ENCODE measurements at regions not wholly inside any gene's neighbourhood (a gene's known extent, or its start where the extent isn't known, plus 50 kb on each side); places are given as distances from the start of the nearest gene placed in this dataset.

DNA sequence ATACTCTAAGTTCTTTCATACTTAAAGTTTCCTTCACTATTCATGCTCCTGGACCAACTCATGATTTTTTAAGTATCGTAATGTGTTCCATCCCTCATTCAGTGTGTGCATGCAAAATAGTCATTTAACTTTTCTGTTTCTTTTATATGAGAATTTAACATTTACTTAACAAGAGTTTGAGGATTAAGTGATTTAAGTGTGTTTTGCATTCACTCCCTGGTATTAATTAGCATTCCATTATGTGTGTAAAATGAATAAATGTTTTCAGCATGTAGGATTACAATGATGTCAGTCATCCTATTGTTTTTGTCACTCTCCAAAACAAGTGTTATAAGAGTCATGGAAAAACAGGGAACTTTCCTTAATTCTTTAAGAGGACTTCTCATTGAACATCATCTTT is 457.7 kb downstream of the IPMK start:
- TF ChIP-seq JUND (IDR thresholded peaks at IDR 0.05) (no peak), EZH2phosphoT487 (IDR thresholded peaks at IDR 0.05; ENCODE audit: borderline replicate concordance, low read depth) (no peak), CHD2 (IDR thresholded peaks at IDR 0.05; ENCODE audit: low read length, partially characterized antibody) (no peak), RFX5 (IDR thresholded peaks at IDR 0.05; ENCODE audit: low read length) (no peak), FOSL2 (IDR thresholded peaks at IDR 0.05; ENCODE audit: borderline replicate concordance, low read depth) (no peak), TCF12 (IDR thresholded peaks at IDR 0.05) (no peak), RAD21 (IDR thresholded peaks at IDR 0.05; ENCODE audit: low read length) (no peak), FOXM1 (IDR thresholded peaks at IDR 0.05; ENCODE audit: low read depth) (no peak), IRF3 (IDR thresholded peaks at IDR 0.05; ENCODE audit: low read depth, low read length) (no peak), NFIC (IDR thresholded peaks at IDR 0.05; ENCODE audit: borderline replicate concordance) (no peak), SIN3A (IDR thresholded peaks at IDR 0.05; ENCODE audit: borderline replicate concordance, low read depth, low read length) (no peak), YY1 (IDR thresholded peaks at IDR 0.05; ENCODE audit: low read depth) (no peak), POLR2AphosphoS5 (IDR thresholded peaks at IDR 0.05; ENCODE audit: low read depth, low read length) (no peak), GATA2 (CRISPR knock-in tag; IDR thresholded peaks at IDR 0.05) (no peak), MAX (IDR thresholded peaks at IDR 0.05; ENCODE audit: low read depth) (no peak)
- no peak overlapping the region for H3K27ac ChIP-seq (ENCODE audit: low read depth in 2 of 2, low read length in 1 of 2)
- H3K9me2 ChIP-seq = no peaks in the 10 kb centered on the region
- no peak overlapping the region for H3K4me3 ChIP-seq (ENCODE audit: low read depth in 2 of 2, low read length in 1 of 2)
- H2AFZ ChIP-seq (ENCODE audit: low read depth) = no peak overlapping the region
- H3F3A ChIP-seq (replicated peaks; ENCODE audit: insufficient read depth) = no peaks in the 10 kb centered on the region
- DNase-seq = no peak
- POLR2A ChIA-PET = no interaction called here
- no peaks in the 10 kb centered on the region for H3K36me3 ChIP-seq (replicated peaks in 1 of 2; ENCODE audit: control insufficient read depth in 1 of 2, insufficient read depth in 2 of 2, low read length in 1 of 2)
- H3K4me2 ChIP-seq = no peak overlapping the region
- no peaks in the 10 kb centered on the region for H4K20me1 ChIP-seq (ENCODE audit: insufficient read depth)
- no peaks in the 10 kb centered on the region for H3K27me3 ChIP-seq (ENCODE audit: insufficient read depth)
- no peaks in the 10 kb centered on the region for H3K4me1 ChIP-seq (ENCODE audit: control insufficient read depth in 1 of 2, insufficient read depth in 2 of 2, low read depth in 1 of 2, low read length in 1 of 2)
- no peaks in the 10 kb centered on the region for H3K79me2 ChIP-seq (ENCODE audit: insufficient read depth)
- CTCF ChIA-PET = no interaction called here
- no peaks in the 10 kb centered on the region for H3K9me3 ChIP-seq
- 71% methylated on average over 1 of the region's 1 CpG for WGBS (ENCODE audit: low lambda C conversion rate)
- no peak overlapping the region for H3K9ac ChIP-seq

DNA sequence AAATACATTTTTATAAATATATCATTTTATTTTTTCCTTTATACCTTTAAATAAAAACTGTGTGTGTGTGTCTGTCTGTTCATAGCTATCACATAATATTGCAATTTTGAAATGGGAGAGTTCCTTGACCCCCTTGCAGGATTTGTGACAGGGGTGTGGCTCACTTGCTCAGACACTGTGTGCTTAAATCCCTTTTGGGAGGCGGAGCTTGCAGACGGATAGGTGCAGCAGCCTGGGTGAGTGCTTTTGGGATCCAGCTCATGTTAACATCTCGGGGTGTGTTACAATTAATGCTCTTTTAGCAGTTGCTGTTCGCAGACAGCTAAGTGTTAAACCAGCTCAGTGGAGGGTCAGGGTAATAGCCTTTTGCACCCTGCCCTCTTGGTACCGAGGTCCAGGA is 459.8 kb downstream of the IPMK start:
- no peaks in the 10 kb centered on the region for H3K9me2 ChIP-seq
- H3K4me2 ChIP-seq = no peak overlapping the region
- no peak overlapping the region for H2AFZ ChIP-seq (ENCODE audit: low read depth)
- H3K9ac ChIP-seq = no peak overlapping the region
- H3K4me1 ChIP-seq (ENCODE audit: control insufficient read depth in 1 of 2, insufficient read depth in 2 of 2, low read depth in 1 of 2, low read length in 1 of 2) = no peaks in the 10 kb centered on the region
- no peak overlapping the region for H3K27ac ChIP-seq (ENCODE audit: low read depth in 2 of 2, low read length in 1 of 2)
- no peaks in the 10 kb centered on the region for H3K79me2 ChIP-seq (ENCODE audit: insufficient read depth)
- no peak for DNase-seq
- no peaks in the 10 kb centered on the region for H3K9me3 ChIP-seq
- no peak overlapping the region for H3K4me3 ChIP-seq (ENCODE audit: low read depth in 2 of 2, low read length in 1 of 2)
- H3F3A ChIP-seq (replicated peaks; ENCODE audit: insufficient read depth) = no peaks in the 10 kb centered on the region
- 23% methylated on average over 5 of the region's 5 CpGs for WGBS (ENCODE audit: low lambda C conversion rate)
- H3K27me3 ChIP-seq (ENCODE audit: insufficient read depth) = no peaks in the 10 kb centered on the region
- POLR2A ChIA-PET = no interaction called here
- H3K36me3 ChIP-seq (replicated peaks in 1 of 2; ENCODE audit: control insufficient read depth in 1 of 2, insufficient read depth in 2 of 2, low read length in 1 of 2) = no peaks in the 10 kb centered on the region
- CTCF ChIA-PET = no interaction called here
- no peaks in the 10 kb centered on the region for H4K20me1 ChIP-seq (ENCODE audit: insufficient read depth)
- no peak for TF ChIP-seq CHD2 (IDR thresholded peaks at IDR 0.05; ENCODE audit: low read length, partially characterized antibody)
- no peak for TF ChIP-seq TAF1 (IDR thresholded peaks at IDR 0.05; ENCODE audit: borderline replicate concordance, low read depth, low read length)
- TF ChIP-seq JUND (IDR thresholded peaks at IDR 0.05) = no peak
- no peak for TF ChIP-seq MEF2A (IDR thresholded peaks at IDR 0.05; ENCODE audit: borderline replicate concordance, low read depth)
- TF ChIP-seq, protein P1, sequence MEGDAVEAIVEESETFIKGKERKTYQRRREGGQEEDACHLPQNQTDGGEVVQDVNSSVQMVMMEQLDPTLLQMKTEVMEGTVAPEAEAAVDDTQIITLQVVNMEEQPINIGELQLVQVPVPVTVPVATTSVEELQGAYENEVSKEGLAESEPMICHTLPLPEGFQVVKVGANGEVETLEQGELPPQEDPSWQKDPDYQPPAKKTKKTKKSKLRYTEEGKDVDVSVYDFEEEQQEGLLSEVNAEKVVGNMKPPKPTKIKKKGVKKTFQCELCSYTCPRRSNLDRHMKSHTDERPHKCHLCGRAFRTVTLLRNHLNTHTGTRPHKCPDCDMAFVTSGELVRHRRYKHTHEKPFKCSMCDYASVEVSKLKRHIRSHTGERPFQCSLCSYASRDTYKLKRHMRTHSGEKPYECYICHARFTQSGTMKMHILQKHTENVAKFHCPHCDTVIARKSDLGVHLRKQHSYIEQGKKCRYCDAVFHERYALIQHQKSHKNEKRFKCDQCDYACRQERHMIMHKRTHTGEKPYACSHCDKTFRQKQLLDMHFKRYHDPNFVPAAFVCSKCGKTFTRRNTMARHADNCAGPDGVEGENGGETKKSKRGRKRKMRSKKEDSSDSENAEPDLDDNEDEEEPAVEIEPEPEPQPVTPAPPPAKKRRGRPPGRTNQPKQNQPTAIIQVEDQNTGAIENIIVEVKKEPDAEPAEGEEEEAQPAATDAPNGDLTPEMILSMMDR (IDR thresholded peaks at IDR 0.05) = no peak
- no peak for TF ChIP-seq MAX (IDR thresholded peaks at IDR 0.05; ENCODE audit: low read depth)
- TF ChIP-seq SMC3 (IDR thresholded peaks at IDR 0.05; ENCODE audit: low read depth, low read length) = no peak
- TF ChIP-seq RAD21 (IDR thresholded peaks at IDR 0.05; ENCODE audit: low read length) = no peak
- no peak for TF ChIP-seq POLR2AphosphoS5 (IDR thresholded peaks at IDR 0.05; ENCODE audit: low read depth, low read length)
- TF ChIP-seq, protein P2, sequence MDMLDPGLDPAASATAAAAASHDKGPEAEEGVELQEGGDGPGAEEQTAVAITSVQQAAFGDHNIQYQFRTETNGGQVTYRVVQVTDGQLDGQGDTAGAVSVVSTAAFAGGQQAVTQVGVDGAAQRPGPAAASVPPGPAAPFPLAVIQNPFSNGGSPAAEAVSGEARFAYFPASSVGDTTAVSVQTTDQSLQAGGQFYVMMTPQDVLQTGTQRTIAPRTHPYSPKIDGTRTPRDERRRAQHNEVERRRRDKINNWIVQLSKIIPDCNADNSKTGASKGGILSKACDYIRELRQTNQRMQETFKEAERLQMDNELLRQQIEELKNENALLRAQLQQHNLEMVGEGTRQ (IDR thresholded peaks at IDR 0.05; ENCODE audit: borderline replicate concordance, low read depth, low read length) = no peak
- no peak for TF ChIP-seq REST (IDR thresholded peaks at IDR 0.05; ENCODE audit: low read depth, low read length)
- no peak for TF ChIP-seq TEAD4 (IDR thresholded peaks at IDR 0.05; ENCODE audit: borderline replicate concordance, insufficient read depth)
